Fibroblast of the aortic adventitia (primary cell): ENCODE measurements at regions not wholly inside any gene's neighbourhood (a gene's known extent, or its start where the extent isn't known, plus 50 kb on each side); places are given as distances from the start of the nearest gene placed in this dataset.

Experiments
- DNase-seq: peaks from one replicate; pipeline ENCODE4 v3.0.0-alpha.2; 2010; ENCODE audit warnings: low read depth
- H3K4me3 ChIP-seq: 2 replicates; pipeline ENCODE4 v1.5.1; 2011; ENCODE audit warnings: low read depth, mild to moderate bottlenecking, control low read depth, low read length, moderate library complexity
- CTCF ChIP-seq: IDR thresholded peaks from 2 replicates; pipeline ENCODE4 v1.5.1; 2011; ENCODE audit warnings: mild to moderate bottlenecking, low read length, control low read depth, inconsistent platforms; ENCODE audit not compliant: insufficient read depth

GRCh38 chr3:170764017-170764416 is 106.0 kb downstream of the RPL22L1 start:
- H3K4me3 ChIP-seq: no peak overlapping the region
- DNase-seq: no peak
- TF ChIP-seq CTCF: no peak

GRCh38 chr3:170762064-170762463 is 107.9 kb downstream of the RPL22L1 start:
- H3K4me3 ChIP-seq: no peak overlapping the region
- TF ChIP-seq CTCF: no peak
- DNase-seq: peak; percentile 45

- DNase-seq: no peak
- no peak overlapping the region for H3K4me3 ChIP-seq
- no peak for TF ChIP-seq CTCF
Observed at GRCh38 chr3:170761103-170761502, 108.9 kb downstream of the RPL22L1 start.

GRCh38 chr3:170760174-170760526 is 109.8 kb downstream of the RPL22L1 start:
- DNase-seq: peak; percentile 71
- TF ChIP-seq CTCF: no peak
- H3K4me3 ChIP-seq: no peak overlapping the region

GRCh38 chr3:170759511-170760173 is 110.4 kb downstream of the RPL22L1 start:
- no peak for DNase-seq
- no peak for TF ChIP-seq CTCF
- H3K4me3 ChIP-seq: no peak overlapping the region

GRCh38 chr3:170757038-170757437 is 113.0 kb downstream of the RPL22L1 start:
- TF ChIP-seq CTCF: no peak
- DNase-seq: no peak

GRCh38 chr3:170754311-170754693 is 115.7 kb downstream of the RPL22L1 start:
- H3K4me3 ChIP-seq: no peak overlapping the region
- DNase-seq: no peak
- no peak for TF ChIP-seq CTCF

More at GRCh38 chr3:170757038-170757437, 113.0 kb downstream of the RPL22L1 start:
- no peak overlapping the region for H3K4me3 ChIP-seq
